Omental fat pad (tissue), 3 donors: ENCODE measurements at regions not wholly inside any gene's neighbourhood (a gene's known extent, or its start where the extent isn't known, plus 50 kb on each side); places are given as distances from the start of the nearest gene placed in this dataset.
"Not testable (repeated sequence)": the region's sequence is repeated elsewhere in the genome, so short reads cannot be mapped to it uniquely, and the experiment has no call there.

Experiments used
- ATAC-seq: fragments of 150-250 bp; one replicate; pipeline ENCODE4 v1.9.1; 2016; ENCODE audit warnings: mild to moderate bottlenecking, moderate library complexity; ENCODE audit not compliant: low FRiP score
- DNase-seq: peaks from one replicate; pipeline ENCODE4 v3.0.0-alpha.2; 2019; ENCODE audit warnings: low spot score
- CTCF ChIP-seq, 3 donors: fragments of 450-650 bp; IDR thresholded peaks; one replicate each; pipeline ENCODE4 v1.5.1; 2016 to 2017; ENCODE audit warnings: antibody characterized with exemption in 3 of 3, mild to moderate bottlenecking in 3 of 3, moderate library complexity in 2 of 3

- TF ChIP-seq CTCF (IDR thresholded peaks at IDR 0.05): no peak
- ATAC-seq: no peak
- no peak for DNase-seq
Observed at GRCh38 chr20:48026981-48027592, 241.8 kb upstream of the SULF2 start.

GRCh38 chr20:48025661-48026060, 240.4 kb upstream of the SULF2 start:
- no peak for TF ChIP-seq CTCF (IDR thresholded peaks at IDR 0.05)
- DNase-seq (no peak), ATAC-seq (peak; percentile 65)

GRCh38 chr20:48025051-48025515, 239.8 kb upstream of the SULF2 start:
- no peak for TF ChIP-seq CTCF (IDR thresholded peaks at IDR 0.05)
- peak; percentile 62 for ATAC-seq
- no peak for DNase-seq

GRCh38 chr20:48024539-48024938, 239.3 kb upstream of the SULF2 start:
- ATAC-seq (no peak), DNase-seq (no peak)
- no peak for TF ChIP-seq CTCF (IDR thresholded peaks at IDR 0.05)

GRCh38 chr20:48020696-48021095, 235.4 kb upstream of the SULF2 start:
- ATAC-seq, DNase-seq: not testable (repeated sequence)

- TF ChIP-seq CTCF (IDR thresholded peaks at IDR 0.05): no peak
- DNase-seq (no peak), ATAC-seq (no peak)
Observed at GRCh38 chr20:48019940-48020339, 234.7 kb upstream of the SULF2 start.

GRCh38 chr20:48019496-48019895, 234.2 kb upstream of the SULF2 start:
- no peak for TF ChIP-seq CTCF (IDR thresholded peaks at IDR 0.05)
- DNase-seq (no peak), ATAC-seq (no peak)

GRCh38 chr20:48018851-48019250, 233.6 kb upstream of the SULF2 start:
- ATAC-seq, DNase-seq: not testable (repeated sequence)
